ENCODE measurements at regions not wholly inside any gene's neighbourhood (a gene's known extent, or its start where the extent isn't known, plus 50 kb on each side); places are given as distances from the start of the nearest gene placed in this dataset.

- Histone ChIP-seq H3K4me3 (no peak overlapping the region), H3K36me3 (replicated peaks in 1 of 2; ENCODE audit: insufficient read depth in 1 of 2, low read depth in 2 of 2) (no peaks in the 10 kb centered on the region), H3K9me3 (no peaks in the 10 kb centered on the region), H3K27me3 (no peaks in the 10 kb centered on the region), H3K4me1 (no peaks in the 10 kb centered on the region), H3K27ac (no peak overlapping the region)
- 91% methylated on average over 3 of the region's 3 CpGs for WGBS, 2 donors
- intact Hi-C loops (cut with DNase I), result no loop called here
- ATAC-seq (no peak), DNase-seq (no peak)
- TF ChIP-seq, protein P1, sequence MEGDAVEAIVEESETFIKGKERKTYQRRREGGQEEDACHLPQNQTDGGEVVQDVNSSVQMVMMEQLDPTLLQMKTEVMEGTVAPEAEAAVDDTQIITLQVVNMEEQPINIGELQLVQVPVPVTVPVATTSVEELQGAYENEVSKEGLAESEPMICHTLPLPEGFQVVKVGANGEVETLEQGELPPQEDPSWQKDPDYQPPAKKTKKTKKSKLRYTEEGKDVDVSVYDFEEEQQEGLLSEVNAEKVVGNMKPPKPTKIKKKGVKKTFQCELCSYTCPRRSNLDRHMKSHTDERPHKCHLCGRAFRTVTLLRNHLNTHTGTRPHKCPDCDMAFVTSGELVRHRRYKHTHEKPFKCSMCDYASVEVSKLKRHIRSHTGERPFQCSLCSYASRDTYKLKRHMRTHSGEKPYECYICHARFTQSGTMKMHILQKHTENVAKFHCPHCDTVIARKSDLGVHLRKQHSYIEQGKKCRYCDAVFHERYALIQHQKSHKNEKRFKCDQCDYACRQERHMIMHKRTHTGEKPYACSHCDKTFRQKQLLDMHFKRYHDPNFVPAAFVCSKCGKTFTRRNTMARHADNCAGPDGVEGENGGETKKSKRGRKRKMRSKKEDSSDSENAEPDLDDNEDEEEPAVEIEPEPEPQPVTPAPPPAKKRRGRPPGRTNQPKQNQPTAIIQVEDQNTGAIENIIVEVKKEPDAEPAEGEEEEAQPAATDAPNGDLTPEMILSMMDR (IDR thresholded peaks at IDR 0.05), result no peak
- no peak for TF ChIP-seq POLR2A (IDR thresholded peaks at IDR 0.05)
These were observed 262.4 kb upstream of the DAB1 start for GRCh38 chr1:57686306-57686705.

DNA sequence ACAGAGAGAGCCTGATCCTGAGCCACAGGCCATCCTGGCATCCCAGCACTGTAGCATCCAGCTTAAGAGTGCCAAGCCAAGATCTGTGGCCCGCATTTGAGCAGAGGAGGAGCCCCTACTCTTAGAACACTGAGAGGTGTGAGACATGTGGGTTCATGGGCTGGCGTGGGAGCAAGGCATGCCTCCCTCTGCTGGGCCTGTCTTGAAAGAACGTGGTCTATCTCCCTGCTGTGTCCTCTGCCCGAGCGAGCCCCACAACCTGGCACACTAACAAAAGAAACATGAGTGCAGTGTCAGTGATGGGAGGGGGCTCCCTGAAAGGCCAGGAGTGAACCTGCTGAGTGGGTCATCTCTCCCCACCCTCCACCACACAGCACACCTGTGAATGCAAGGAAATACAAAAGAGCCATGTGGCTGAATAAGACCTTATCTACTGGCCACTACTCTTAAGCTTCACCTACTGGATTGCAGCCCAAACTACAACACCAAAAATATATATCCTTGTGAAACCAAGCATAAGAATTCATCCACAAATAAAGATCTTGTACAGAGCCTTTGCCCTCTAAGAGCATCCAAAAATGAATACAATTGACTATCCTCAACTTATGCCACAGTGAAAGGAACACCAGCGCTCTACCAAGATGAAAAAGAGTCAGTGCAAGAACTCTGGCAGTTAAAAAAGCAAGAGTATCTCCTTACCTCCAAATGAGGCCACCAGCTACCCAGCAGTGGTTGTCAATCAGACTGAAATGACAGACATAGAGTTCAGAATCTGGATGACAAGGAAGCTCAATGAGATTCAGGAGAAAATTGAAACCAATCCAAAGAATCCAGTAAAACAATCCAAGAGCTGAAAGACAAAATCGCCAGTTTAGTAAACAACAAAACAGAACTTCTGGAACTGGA, 259.4 kb upstream of the DAB1 start:
- Histone ChIP-seq H3K27ac (no peak overlapping the region), H3K27me3 (no peaks in the 10 kb centered on the region), H3K4me3 (no peak overlapping the region), H3K4me1 (no peaks in the 10 kb centered on the region), H3K9me3 (no peaks in the 10 kb centered on the region), H3K36me3 (replicated peaks in 1 of 2; ENCODE audit: insufficient read depth in 1 of 2, low read depth in 2 of 2) (no peaks in the 10 kb centered on the region)
- no peak for DNase-seq
- intact Hi-C loops (cut with DNase I), result no loop called here
- 52 to 59% methylated on average over 7 of the region's 7 CpGs for WGBS, 2 donors
- no peak for ATAC-seq
- TF ChIP-seq, protein P1 (IDR thresholded peaks at IDR 0.05), result no peak
- TF ChIP-seq POLR2A (IDR thresholded peaks at IDR 0.05), result no peak

DNA sequence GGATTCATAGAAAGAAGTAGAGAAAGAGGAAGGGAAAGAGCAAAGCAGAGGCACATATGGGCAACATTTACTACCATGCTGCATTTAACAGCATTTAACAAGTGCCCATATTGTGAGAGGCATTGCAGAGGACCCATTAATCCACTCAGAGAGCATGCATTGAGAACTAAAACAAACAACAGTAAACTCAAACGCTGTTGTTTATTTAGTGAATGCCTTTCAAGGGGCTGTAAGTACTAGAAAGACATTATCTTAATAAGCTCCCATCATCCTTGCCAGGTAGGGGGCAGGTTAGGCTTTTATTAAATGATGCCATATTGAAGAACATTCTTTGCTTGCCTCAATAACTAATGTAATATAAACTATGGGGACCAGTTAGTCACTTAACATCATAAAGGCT, 254.3 kb upstream of the DAB1 start:
- no peaks in the 10 kb centered on the region for H3K4me1 ChIP-seq
- TF ChIP-seq, protein P1 (IDR thresholded peaks at IDR 0.05), result no peak
- TF ChIP-seq POLR2A (IDR thresholded peaks at IDR 0.05), result no peak
- no peak for ATAC-seq
- DNase-seq, result no peak
- H3K36me3 ChIP-seq (replicated peaks in 1 of 2; ENCODE audit: insufficient read depth in 1 of 2, low read depth in 2 of 2), result no peaks in the 10 kb centered on the region
- intact Hi-C loops (cut with DNase I), result no loop called here
- no peaks in the 10 kb centered on the region for H3K9me3 ChIP-seq
- H3K27ac ChIP-seq, result no peak overlapping the region
- 3 to 12% methylated on average over 1 of the region's 1 CpG for WGBS, 2 donors
- no peaks in the 10 kb centered on the region for H3K27me3 ChIP-seq
- no peak overlapping the region for H3K4me3 ChIP-seq

GRCh38 chr1:57675776-57676175, 251.9 kb upstream of the DAB1 start:
- H3K27ac ChIP-seq, result no peak overlapping the region
- intact Hi-C loops (cut with DNase I), result no loop called here
- no peak for TF ChIP-seq POLR2A (IDR thresholded peaks at IDR 0.05)
- TF ChIP-seq, protein P1 (IDR thresholded peaks at IDR 0.05), result no peak
- H3K36me3 ChIP-seq (replicated peaks in 1 of 2; ENCODE audit: insufficient read depth in 1 of 2, low read depth in 2 of 2), result no peaks in the 10 kb centered on the region
- no peaks in the 10 kb centered on the region for H3K4me1 ChIP-seq
- no peak overlapping the region for H3K4me3 ChIP-seq
- no peak for ATAC-seq
- H3K27me3 ChIP-seq, result no peaks in the 10 kb centered on the region
- no peak for DNase-seq
- H3K9me3 ChIP-seq, result no peaks in the 10 kb centered on the region

DNA sequence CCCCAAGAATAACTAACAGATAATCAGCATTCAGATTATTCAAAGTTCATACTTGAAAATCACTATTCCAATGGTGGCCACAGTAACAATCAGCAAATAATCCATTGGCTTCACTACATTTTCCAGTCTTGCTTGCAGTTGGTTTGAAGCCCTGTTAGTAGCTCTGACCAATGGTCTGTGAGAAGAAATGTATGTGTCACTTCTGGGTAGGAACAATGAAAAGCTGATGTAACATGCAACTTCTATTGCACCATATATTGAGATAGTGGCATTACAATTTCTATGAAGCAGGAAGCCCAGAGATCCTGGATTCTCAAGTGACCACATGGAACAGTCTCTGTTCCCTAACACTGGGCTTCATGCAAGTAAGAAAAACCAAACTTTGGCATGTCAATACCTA, 250.9 kb upstream of the DAB1 start:
- ATAC-seq, result no peak
- no peak overlapping the region for H3K27ac ChIP-seq
- no peaks in the 10 kb centered on the region for H3K9me3 ChIP-seq
- no peak overlapping the region for H3K4me3 ChIP-seq
- no peaks in the 10 kb centered on the region for H3K4me1 ChIP-seq
- H3K36me3 ChIP-seq (replicated peaks in 1 of 2; ENCODE audit: insufficient read depth in 1 of 2, low read depth in 2 of 2), result no peaks in the 10 kb centered on the region
- TF ChIP-seq POLR2A (IDR thresholded peaks at IDR 0.05), result no peak
- TF ChIP-seq, protein P1 (IDR thresholded peaks at IDR 0.05), result no peak
- no peaks in the 10 kb centered on the region for H3K27me3 ChIP-seq
- intact Hi-C loops (cut with DNase I), result no loop called here
- DNase-seq, result no peak

Data from body of pancreas (tissue), 4 donors.